ENCODE measurements at regions not wholly inside any gene's neighbourhood (a gene's known extent, or its start where the extent isn't known, plus 50 kb on each side); places are given as distances from the start of the nearest gene placed in this dataset.

DNA sequence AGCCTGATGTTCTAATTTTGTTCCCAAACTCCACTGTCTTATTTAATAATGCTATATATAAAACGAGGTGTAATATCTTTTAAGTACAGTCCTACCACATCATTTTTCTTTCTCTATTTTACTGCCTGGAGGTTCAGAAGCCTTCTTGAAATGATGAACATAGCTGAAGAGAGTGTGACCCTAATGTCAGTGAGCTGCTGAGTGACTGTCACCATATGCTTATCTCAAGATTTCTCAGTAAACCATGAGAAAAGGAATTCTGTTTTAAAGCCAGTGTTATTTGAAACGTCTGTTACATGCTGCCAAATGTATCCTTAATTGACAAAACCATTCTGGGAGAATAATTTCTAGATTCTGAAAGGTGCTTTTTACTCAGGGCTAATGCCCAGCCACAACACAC is 503.5 kb upstream of the TMPRSS15 start:
- Histone ChIP-seq H3K27me3 (ENCODE audit: insufficient read depth, low read length) (no peaks in the 10 kb centered on the region), H3K9me2 (ENCODE audit: insufficient read depth) (no peaks in the 10 kb centered on the region), H3K4me3 (replicated peaks in 1 of 2; ENCODE audit: low read depth in 1 of 2, low read length in 2 of 2) (no peak overlapping the region), H4K20me1 (ENCODE audit: insufficient read depth) (no peaks in the 10 kb centered on the region), H3K27ac (ENCODE audit: low read depth, low read length) (no peak overlapping the region), H2AFZ (ENCODE audit: low read depth, low read length, poor library complexity, severe bottlenecking) (no peak overlapping the region), H3K9ac (ENCODE audit: low read length) (no peak overlapping the region), H3K4me2 (ENCODE audit: low read length) (no peak overlapping the region), H3K9me3 (ENCODE audit: control insufficient read depth in 1 of 2, insufficient read depth in 1 of 2, low read depth in 1 of 2, low read length in 2 of 2) (peaks cover 10 to 23% of the 10 kb centered on the region in 2 experiments; a peak in 2 of 4 replicates), H3K4me1 (ENCODE audit: control insufficient read depth in 1 of 2, insufficient read depth in 2 of 2, low read length in 2 of 2) (no peaks in the 10 kb centered on the region), H3K79me2 (ENCODE audit: insufficient read depth, low read length) (no peaks in the 10 kb centered on the region), H3K36me3 (ENCODE audit: control insufficient read depth in 1 of 2, insufficient read depth in 2 of 2, low read length in 2 of 2) (no peaks in the 10 kb centered on the region; a peak in 1 of 4 replicates)
- ATAC-seq = no peak
- CTCF ChIA-PET = no interaction called here
- intact Hi-C loops (cut with micrococcal nuclease) = no loop called here
- BruUV-seq (replicated peaks) = no TSS peak
- POLR2A ChIA-PET = no interaction called here
- DNase-seq (ENCODE audit: low read depth, low spot score) = no peak
- TF ChIP-seq YY1 (IDR thresholded peaks at IDR 0.05; ENCODE audit: extremely low read depth, insufficient replicate concordance, low read depth, low read length) = no peak
- no peak for TF ChIP-seq CBX3 (IDR thresholded peaks at IDR 0.05; ENCODE audit: low read depth)
- no peak for TF ChIP-seq POLR2A (IDR thresholded peaks at IDR 0.05; ENCODE audit: borderline replicate concordance, extremely low read depth, insufficient read depth, insufficient read length)
- no peak for TF ChIP-seq JUND (IDR thresholded peaks at IDR 0.05)
- TF ChIP-seq RAD21 (IDR thresholded peaks at IDR 0.05; ENCODE audit: low read depth) = no peak
- TF ChIP-seq, protein P1, sequence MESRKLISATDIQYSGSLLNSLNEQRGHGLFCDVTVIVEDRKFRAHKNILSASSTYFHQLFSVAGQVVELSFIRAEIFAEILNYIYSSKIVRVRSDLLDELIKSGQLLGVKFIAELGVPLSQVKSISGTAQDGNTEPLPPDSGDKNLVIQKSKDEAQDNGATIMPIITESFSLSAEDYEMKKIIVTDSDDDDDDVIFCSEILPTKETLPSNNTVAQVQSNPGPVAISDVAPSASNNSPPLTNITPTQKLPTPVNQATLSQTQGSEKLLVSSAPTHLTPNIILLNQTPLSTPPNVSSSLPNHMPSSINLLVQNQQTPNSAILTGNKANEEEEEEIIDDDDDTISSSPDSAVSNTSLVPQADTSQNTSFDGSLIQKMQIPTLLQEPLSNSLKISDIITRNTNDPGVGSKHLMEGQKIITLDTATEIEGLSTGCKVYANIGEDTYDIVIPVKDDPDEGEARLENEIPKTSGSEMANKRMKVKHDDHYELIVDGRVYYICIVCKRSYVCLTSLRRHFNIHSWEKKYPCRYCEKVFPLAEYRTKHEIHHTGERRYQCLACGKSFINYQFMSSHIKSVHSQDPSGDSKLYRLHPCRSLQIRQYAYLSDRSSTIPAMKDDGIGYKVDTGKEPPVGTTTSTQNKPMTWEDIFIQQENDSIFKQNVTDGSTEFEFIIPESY (IDR thresholded peaks at IDR 0.05; ENCODE audit: extremely low read depth, insufficient replicate concordance, low read length) = no peak
- TF ChIP-seq EGR1 (IDR thresholded peaks at IDR 0.05; ENCODE audit: low read depth) = no peak
- TF ChIP-seq SP1 (IDR thresholded peaks at IDR 0.05; ENCODE audit: low read depth) = no peak
- TF ChIP-seq ZFX (IDR thresholded peaks at IDR 0.05) = no peak
- TF ChIP-seq SIN3A (IDR thresholded peaks at IDR 0.05; ENCODE audit: low read depth) = no peak
- TF ChIP-seq ATF3 (IDR thresholded peaks at IDR 0.05) = no peak
- no peak for TF ChIP-seq TCF7L2 (IDR thresholded peaks at IDR 0.05; ENCODE audit: borderline replicate concordance, extremely low read depth, insufficient read depth, insufficient read length)
- TF ChIP-seq ZNF274 (IDR thresholded peaks at IDR 0.05; ENCODE audit: low read depth, low read length) = no peak
- TF ChIP-seq ELF1 (IDR thresholded peaks at IDR 0.05; ENCODE audit: borderline replicate concordance, low read depth) = no peak
- TF ChIP-seq CEBPB (IDR thresholded peaks at IDR 0.05; ENCODE audit: low read depth) = no peak
- TF ChIP-seq EZH2 (IDR thresholded peaks at IDR 0.05) = no peak
- no peak for TF ChIP-seq POLR2AphosphoS5 (IDR thresholded peaks at IDR 0.05; ENCODE audit: low read depth, low read length)
- RAD21 ChIA-PET (ENCODE audit: low non-redundant PET in 1 of 2, low total read pairs in 2 of 2, uncharacterized antibody in 2 of 2, unreplicated experiment in 2 of 2) = no interaction called here

Measured in HCT116 (cell line).